SK-N-SH treated with all-trans-retinoic acid at 6 μM for 48 hours (cell line): ENCODE measurements at regions not wholly inside any gene's neighbourhood (a gene's known extent, or its start where the extent isn't known, plus 50 kb on each side); places are given as distances from the start of the nearest gene placed in this dataset.

Experiments used
- ATAC-seq: fragments of 200-7000 bp; cut with Tn5 transposase; 3 replicates; pipeline ENCODE4 v1.9.1; 2020; ENCODE audit warnings: mild to moderate bottlenecking, moderate library complexity
- ARNTL ChIP-seq: fragments of 450-650 bp; formaldehyde crosslinking; IDR thresholded peaks from 2 replicates; pipeline ENCODE4 v1.5.0; 2020; ENCODE audit warnings: low read depth, mild to moderate bottlenecking, moderate library complexity, borderline replicate concordance
- BACH2 ChIP-seq: fragments of 250-450 bp; sonication (Bioruptor Pico); IDR thresholded peaks from 2 replicates; pipeline ENCODE4 v1.9.0; 2021; ENCODE audit warnings: mild to moderate bottlenecking, borderline replicate concordance
- CSDC2 ChIP-seq: fragments of 250-450 bp; sonication (Bioruptor Pico); IDR thresholded peaks from 2 replicates; pipeline ENCODE4 v1.5.0; 2020; ENCODE audit warnings: mild to moderate bottlenecking, moderate library complexity
- ESRRG ChIP-seq: fragments of 250-450 bp; sonication (Bioruptor Pico); IDR thresholded peaks from 2 replicates; pipeline ENCODE4 v1.6.1; 2021; ENCODE audit warnings: mild to moderate bottlenecking
- GLIS3 ChIP-seq: fragments of 250-450 bp; sonication (Bioruptor Pico); IDR thresholded peaks from 2 replicates; pipeline ENCODE4 v1.5.0; 2020; ENCODE audit warnings: mild to moderate bottlenecking, moderate library complexity
- ISL1 ChIP-seq: fragments of 250-450 bp; sonication (Bioruptor Pico); IDR thresholded peaks from 2 replicates; pipeline ENCODE4 v2.1.2; 2022; ENCODE audit warnings: mild to moderate bottlenecking, moderate library complexity
- OSR1 ChIP-seq: fragments of 250-450 bp; sonication (Bioruptor Pico); IDR thresholded peaks from 2 replicates; pipeline ENCODE4 v1.8.0; 2022; ENCODE audit warnings: moderate library complexity, mild to moderate bottlenecking, inconsistent platforms
- PPARA ChIP-seq: fragments of 250-450 bp; sonication (Bioruptor Pico); IDR thresholded peaks from 2 replicates; pipeline ENCODE4 v1.5.0; 2020; ENCODE audit warnings: mild to moderate bottlenecking, borderline replicate concordance
- RARB ChIP-seq: fragments of 250-450 bp; sonication (Bioruptor Pico); IDR thresholded peaks from 2 replicates; pipeline ENCODE4 v1.8.0; 2021; ENCODE audit warnings: mild to moderate bottlenecking, moderate library complexity
- SNAI2 ChIP-seq: fragments of 250-450 bp; sonication (Bioruptor Pico); IDR thresholded peaks from 2 replicates; pipeline ENCODE4 v1.5.0; 2020; ENCODE audit warnings: mild to moderate bottlenecking, moderate library complexity
- TCF4 ChIP-seq: fragments of 250-450 bp; sonication (Bioruptor Pico); IDR thresholded peaks from 2 replicates; pipeline ENCODE4 v1.8.0; 2021; ENCODE audit warnings: mild to moderate bottlenecking, moderate library complexity, borderline replicate concordance
- TOX ChIP-seq: fragments of 250-450 bp; sonication (Bioruptor Pico); IDR thresholded peaks from 2 replicates; pipeline ENCODE4 v1.8.0; 2021; ENCODE audit warnings: mild to moderate bottlenecking, moderate library complexity, borderline replicate concordance
- ZC3H10 ChIP-seq: fragments of 250-450 bp; sonication (Bioruptor Pico); IDR thresholded peaks from 2 replicates; pipeline ENCODE4 v1.5.1; 2021; ENCODE audit warnings: mild to moderate bottlenecking, moderate library complexity
- ZFP3 ChIP-seq: fragments of 250-450 bp; sonication (Bioruptor Pico); IDR thresholded peaks from 2 replicates; pipeline ENCODE4 v1.5.0; 2020; ENCODE audit warnings: mild to moderate bottlenecking, moderate library complexity
- ZFP30 ChIP-seq: fragments of 450-650 bp; formaldehyde crosslinking; IDR thresholded peaks from 2 replicates; pipeline ENCODE4 v1.5.0; 2022; ENCODE audit warnings: mild to moderate bottlenecking, moderate library complexity
- ZNF565 ChIP-seq: fragments of 450-650 bp; formaldehyde crosslinking; conservative IDR thresholded peaks from 2 replicates; pipeline ENCODE4 v1.5.0; 2020; ENCODE audit warnings: low read depth, mild to moderate bottlenecking, moderate library complexity
- ZNF70 ChIP-seq: fragments of 450-650 bp; formaldehyde crosslinking; IDR thresholded peaks from 2 replicates; pipeline ENCODE4 v1.5.0; 2020; ENCODE audit warnings: mild to moderate bottlenecking, moderate library complexity
- ZNF8 ChIP-seq: fragments of 450-650 bp; formaldehyde crosslinking; IDR thresholded peaks from 2 replicates; pipeline ENCODE4 v1.5.0; 2020; ENCODE audit warnings: mild to moderate bottlenecking, moderate library complexity
- TF ChIP-seq, protein P1 (sequence below): fragments of 250-450 bp; sonication (Bioruptor Pico); IDR thresholded peaks from 2 replicates; pipeline ENCODE4 v1.5.1; 2021; ENCODE audit warnings: mild to moderate bottlenecking, moderate library complexity
- TF ChIP-seq, protein P2 (sequence below): fragments of 250-450 bp; sonication (Bioruptor Pico); IDR thresholded peaks from 2 replicates; pipeline ENCODE4 v1.5.0; 2020; ENCODE audit warnings: mild to moderate bottlenecking, moderate library complexity
- TF ChIP-seq, protein P3 (sequence below): fragments of 250-450 bp; sonication (Bioruptor Pico); IDR thresholded peaks from 2 replicates; pipeline ENCODE4 v1.5.1; 2020; ENCODE audit warnings: low read depth, mild to moderate bottlenecking, moderate library complexity
- TF ChIP-seq, protein P4 (sequence below): fragments of 250-450 bp; sonication (Bioruptor Pico); IDR thresholded peaks from 2 replicates; pipeline ENCODE4 v1.8.0; 2021; ENCODE audit warnings: low read depth, mild to moderate bottlenecking, moderate library complexity, borderline replicate concordance

- no peak for TF ChIP-seq ARNTL (CRISPR knock-in tag)
- no peak for TF ChIP-seq OSR1 (CRISPR knock-in tag)
- no peak for TF ChIP-seq ZNF565
- TF ChIP-seq ZFP3 (CRISPR knock-in tag), result no peak
- TF ChIP-seq BACH2 (CRISPR knock-in tag), result no peak
- no peak for TF ChIP-seq ZFP30 (CRISPR knock-in tag)
- ATAC-seq, result no peak
Measured at GRCh38 chr13:88104576-88104975, 433.4 kb downstream of the SLITRK5 start.

- no peak for ATAC-seq
- TF ChIP-seq TOX (CRISPR knock-in tag) (no peak), ZC3H10 (no peak), CSDC2 (CRISPR knock-in tag) (no peak), PPARA (no peak), ZNF8 (CRISPR knock-in tag) (no peak), ZFP3 (CRISPR knock-in tag) (no peak), TCF4 (CRISPR knock-in tag) (no peak), GLIS3 (CRISPR knock-in tag) (no peak), RARB (CRISPR knock-in tag) (no peak), SNAI2 (CRISPR knock-in tag) (no peak), ARNTL (CRISPR knock-in tag) (no peak), ZNF70 (CRISPR knock-in tag) (no peak), ZNF565 (no peak), ISL1 (CRISPR knock-in tag) (no peak)
- TF ChIP-seq, protein P1, sequence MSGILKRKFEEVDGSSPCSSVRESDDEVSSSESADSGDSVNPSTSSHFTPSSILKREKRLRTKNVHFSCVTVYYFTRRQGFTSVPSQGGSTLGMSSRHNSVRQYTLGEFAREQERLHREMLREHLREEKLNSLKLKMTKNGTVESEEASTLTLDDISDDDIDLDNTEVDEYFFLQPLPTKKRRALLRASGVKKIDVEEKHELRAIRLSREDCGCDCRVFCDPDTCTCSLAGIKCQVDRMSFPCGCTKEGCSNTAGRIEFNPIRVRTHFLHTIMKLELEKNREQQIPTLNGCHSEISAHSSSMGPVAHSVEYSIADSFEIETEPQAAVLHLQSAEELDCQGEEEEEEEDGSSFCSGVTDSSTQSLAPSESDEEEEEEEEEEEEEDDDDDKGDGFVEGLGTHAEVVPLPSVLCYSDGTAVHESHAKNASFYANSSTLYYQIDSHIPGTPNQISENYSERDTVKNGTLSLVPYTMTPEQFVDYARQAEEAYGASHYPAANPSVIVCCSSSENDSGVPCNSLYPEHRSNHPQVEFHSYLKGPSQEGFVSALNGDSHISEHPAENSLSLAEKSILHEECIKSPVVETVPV (CRISPR knock-in tag), result no peak
- TF ChIP-seq, protein P2, sequence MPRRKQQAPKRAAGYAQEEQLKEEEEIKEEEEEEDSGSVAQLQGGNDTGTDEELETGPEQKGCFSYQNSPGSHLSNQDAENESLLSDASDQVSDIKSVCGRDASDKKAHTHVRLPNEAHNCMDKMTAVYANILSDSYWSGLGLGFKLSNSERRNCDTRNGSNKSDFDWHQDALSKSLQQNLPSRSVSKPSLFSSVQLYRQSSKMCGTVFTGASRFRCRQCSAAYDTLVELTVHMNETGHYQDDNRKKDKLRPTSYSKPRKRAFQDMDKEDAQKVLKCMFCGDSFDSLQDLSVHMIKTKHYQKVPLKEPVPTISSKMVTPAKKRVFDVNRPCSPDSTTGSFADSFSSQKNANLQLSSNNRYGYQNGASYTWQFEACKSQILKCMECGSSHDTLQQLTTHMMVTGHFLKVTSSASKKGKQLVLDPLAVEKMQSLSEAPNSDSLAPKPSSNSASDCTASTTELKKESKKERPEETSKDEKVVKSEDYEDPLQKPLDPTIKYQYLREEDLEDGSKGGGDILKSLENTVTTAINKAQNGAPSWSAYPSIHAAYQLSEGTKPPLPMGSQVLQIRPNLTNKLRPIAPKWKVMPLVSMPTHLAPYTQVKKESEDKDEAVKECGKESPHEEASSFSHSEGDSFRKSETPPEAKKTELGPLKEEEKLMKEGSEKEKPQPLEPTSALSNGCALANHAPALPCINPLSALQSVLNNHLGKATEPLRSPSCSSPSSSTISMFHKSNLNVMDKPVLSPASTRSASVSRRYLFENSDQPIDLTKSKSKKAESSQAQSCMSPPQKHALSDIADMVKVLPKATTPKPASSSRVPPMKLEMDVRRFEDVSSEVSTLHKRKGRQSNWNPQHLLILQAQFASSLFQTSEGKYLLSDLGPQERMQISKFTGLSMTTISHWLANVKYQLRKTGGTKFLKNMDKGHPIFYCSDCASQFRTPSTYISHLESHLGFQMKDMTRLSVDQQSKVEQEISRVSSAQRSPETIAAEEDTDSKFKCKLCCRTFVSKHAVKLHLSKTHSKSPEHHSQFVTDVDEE, result no peak
- TF ChIP-seq, protein P3, sequence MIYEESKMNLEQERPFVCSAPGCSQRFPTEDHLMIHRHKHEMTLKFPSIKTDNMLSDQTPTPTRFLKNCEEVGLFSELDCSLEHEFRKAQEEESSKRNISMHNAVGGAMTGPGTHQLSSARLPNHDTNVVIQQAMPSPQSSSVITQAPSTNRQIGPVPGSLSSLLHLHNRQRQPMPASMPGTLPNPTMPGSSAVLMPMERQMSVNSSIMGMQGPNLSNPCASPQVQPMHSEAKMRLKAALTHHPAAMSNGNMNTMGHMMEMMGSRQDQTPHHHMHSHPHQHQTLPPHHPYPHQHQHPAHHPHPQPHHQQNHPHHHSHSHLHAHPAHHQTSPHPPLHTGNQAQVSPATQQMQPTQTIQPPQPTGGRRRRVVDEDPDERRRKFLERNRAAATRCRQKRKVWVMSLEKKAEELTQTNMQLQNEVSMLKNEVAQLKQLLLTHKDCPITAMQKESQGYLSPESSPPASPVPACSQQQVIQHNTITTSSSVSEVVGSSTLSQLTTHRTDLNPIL (CRISPR knock-in tag), result no peak
- TF ChIP-seq, protein P4, sequence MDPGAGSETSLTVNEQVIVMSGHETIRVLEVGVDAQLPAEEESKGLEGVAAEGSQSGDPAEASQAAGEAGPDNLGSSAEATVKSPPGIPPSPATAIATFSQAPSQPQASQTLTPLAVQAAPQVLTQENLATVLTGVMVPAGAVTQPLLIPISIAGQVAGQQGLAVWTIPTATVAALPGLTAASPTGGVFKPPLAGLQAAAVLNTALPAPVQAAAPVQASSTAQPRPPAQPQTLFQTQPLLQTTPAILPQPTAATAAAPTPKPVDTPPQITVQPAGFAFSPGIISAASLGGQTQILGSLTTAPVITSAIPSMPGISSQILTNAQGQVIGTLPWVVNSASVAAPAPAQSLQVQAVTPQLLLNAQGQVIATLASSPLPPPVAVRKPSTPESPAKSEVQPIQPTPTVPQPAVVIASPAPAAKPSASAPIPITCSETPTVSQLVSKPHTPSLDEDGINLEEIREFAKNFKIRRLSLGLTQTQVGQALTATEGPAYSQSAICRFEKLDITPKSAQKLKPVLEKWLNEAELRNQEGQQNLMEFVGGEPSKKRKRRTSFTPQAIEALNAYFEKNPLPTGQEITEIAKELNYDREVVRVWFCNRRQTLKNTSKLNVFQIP (CRISPR knock-in tag), result no peak
- TF ChIP-seq, all 23 proteins: peak for 0
Measured at GRCh38 chr13:88107570-88107969, 436.4 kb downstream of the SLITRK5 start.

DNA sequence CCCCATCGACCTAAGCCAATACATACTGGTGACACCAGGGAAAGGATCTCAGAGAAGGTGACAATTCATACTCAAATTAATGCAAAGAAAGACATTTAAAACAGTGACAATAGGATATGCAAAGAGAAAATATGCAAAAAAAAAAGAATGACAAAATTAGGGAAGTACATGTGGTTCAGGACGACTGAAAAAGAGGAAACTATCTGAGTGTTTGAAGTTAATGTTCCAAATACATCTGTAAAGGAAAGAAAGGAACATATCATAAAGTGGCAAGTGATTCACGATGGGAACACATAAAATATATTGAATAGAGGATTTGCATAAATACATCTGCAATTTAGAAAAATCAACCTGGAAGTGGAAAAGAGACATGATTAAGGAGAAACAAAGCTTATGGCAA lies 441.4 kb downstream of the SLITRK5 start:
- TF ChIP-seq SNAI2 (CRISPR knock-in tag) (no peak), TOX (CRISPR knock-in tag) (no peak), ZC3H10 (no peak), ISL1 (CRISPR knock-in tag) (no peak), TCF4 (CRISPR knock-in tag) (no peak), ZNF8 (CRISPR knock-in tag) (no peak), ZFP3 (CRISPR knock-in tag) (no peak), ZNF565 (no peak), ESRRG (no peak), ZNF70 (CRISPR knock-in tag) (no peak), PPARA (no peak), RARB (CRISPR knock-in tag) (no peak), CSDC2 (CRISPR knock-in tag) (no peak), ARNTL (CRISPR knock-in tag) (no peak), ZFP30 (CRISPR knock-in tag) (no peak)
- TF ChIP-seq, protein P3 (CRISPR knock-in tag), result no peak
- TF ChIP-seq, protein P1 (CRISPR knock-in tag), result no peak
- TF ChIP-seq, protein P2, result no peak
- ATAC-seq, result no peak
